Pulmonary artery endothelial cell (primary cell): ENCODE measurements at regions not wholly inside any gene's neighbourhood (a gene's known extent, or its start where the extent isn't known, plus 50 kb on each side); places are given as distances from the start of the nearest gene placed in this dataset.
"Not testable (repeated sequence)": the region's sequence is repeated elsewhere in the genome, so short reads cannot be mapped to it uniquely, and the experiment has no call there.

ENCODE experiments used
- DNase-seq: peaks from one replicate; pipeline ENCODE4 v3.0.0-alpha.2; 2011; ENCODE audit warnings: low read depth, low spot score

GRCh38 chr15:100767001-100767825 is 112.4 kb upstream of the ALDH1A3 start:
- no peak for DNase-seq

GRCh38 chr15:100768501-100768931 is 111.1 kb upstream of the ALDH1A3 start:
- DNase-seq: no peak

- DNase-seq: no peak
These were observed 110.3 kb upstream of the ALDH1A3 start for GRCh38 chr15:100769043-100769974.

GRCh38 chr15:100769975-100770340 is 109.7 kb upstream of the ALDH1A3 start:
- no peak for DNase-seq

GRCh38 chr15:100770661-100771584 is 108.7 kb upstream of the ALDH1A3 start:
- DNase-seq: no peak

- DNase-seq: no peak
These were observed 107.9 kb upstream of the ALDH1A3 start for GRCh38 chr15:100771746-100772145.

- DNase-seq: no peak
These were observed 107.2 kb upstream of the ALDH1A3 start for GRCh38 chr15:100772478-100772877.

GRCh38 chr15:100772892-100773520 is 106.6 kb upstream of the ALDH1A3 start:
- DNase-seq: no peak

- DNase-seq: not testable (repeated sequence)
These were observed 105.6 kb upstream of the ALDH1A3 start for GRCh38 chr15:100774044-100774443.

- DNase-seq: no peak
These were observed 103.9 kb upstream of the ALDH1A3 start for GRCh38 chr15:100775581-100776185.

GRCh38 chr15:100777821-100778220 is 101.8 kb upstream of the ALDH1A3 start:
- no peak for DNase-seq

- DNase-seq: no peak
These were observed 100.8 kb upstream of the ALDH1A3 start for GRCh38 chr15:100778831-100779288.

- DNase-seq: no peak
These were observed 100.1 kb upstream of the ALDH1A3 start for GRCh38 chr15:100779331-100780207.

- DNase-seq: no peak
These were observed 99.3 kb upstream of the ALDH1A3 start for GRCh38 chr15:100780208-100780800.

- no peak for DNase-seq
These were observed 98.3 kb upstream of the ALDH1A3 start for GRCh38 chr15:100781061-100781960.

GRCh38 chr15:100781961-100782530 is 97.6 kb upstream of the ALDH1A3 start:
- DNase-seq: no peak

GRCh38 chr15:100783291-100783690 is 96.3 kb upstream of the ALDH1A3 start:
- DNase-seq: no peak
